IMR-90 (cell line): ENCODE measurements at regions not wholly inside any gene's neighbourhood (a gene's known extent, or its start where the extent isn't known, plus 50 kb on each side); places are given as distances from the start of the nearest gene placed in this dataset.

Source experiments
- BHLHE40 ChIP-seq: fragments of 150-350 bp; IDR thresholded peaks from 2 replicates; pipeline ENCODE4 v1.6.1; 2016; ENCODE audit warnings: mild to moderate bottlenecking, low read depth, low read length
- CEBPB ChIP-seq: IDR thresholded peaks from 2 replicates; pipeline ENCODE4 v1.6.1; 2012; ENCODE audit warnings: low read depth, low read length, improper control_type of control experiment
- RAD21 ChIP-seq: IDR thresholded peaks from 2 replicates; pipeline ENCODE4 v1.6.1; 2012; ENCODE audit warnings: low read length, improper control_type of control experiment
- TF ChIP-seq, protein P1 (sequence below): conservative IDR thresholded peaks from 2 replicates; pipeline ENCODE4 v1.5.1; 2012; ENCODE audit warnings: mild to moderate bottlenecking, low read depth, low read length, improper control_type of control experiment

GRCh38 chr1:195376190-195376589 lies 1232.0 kb downstream of the KCNT2 start:
- TF ChIP-seq, protein P1, sequence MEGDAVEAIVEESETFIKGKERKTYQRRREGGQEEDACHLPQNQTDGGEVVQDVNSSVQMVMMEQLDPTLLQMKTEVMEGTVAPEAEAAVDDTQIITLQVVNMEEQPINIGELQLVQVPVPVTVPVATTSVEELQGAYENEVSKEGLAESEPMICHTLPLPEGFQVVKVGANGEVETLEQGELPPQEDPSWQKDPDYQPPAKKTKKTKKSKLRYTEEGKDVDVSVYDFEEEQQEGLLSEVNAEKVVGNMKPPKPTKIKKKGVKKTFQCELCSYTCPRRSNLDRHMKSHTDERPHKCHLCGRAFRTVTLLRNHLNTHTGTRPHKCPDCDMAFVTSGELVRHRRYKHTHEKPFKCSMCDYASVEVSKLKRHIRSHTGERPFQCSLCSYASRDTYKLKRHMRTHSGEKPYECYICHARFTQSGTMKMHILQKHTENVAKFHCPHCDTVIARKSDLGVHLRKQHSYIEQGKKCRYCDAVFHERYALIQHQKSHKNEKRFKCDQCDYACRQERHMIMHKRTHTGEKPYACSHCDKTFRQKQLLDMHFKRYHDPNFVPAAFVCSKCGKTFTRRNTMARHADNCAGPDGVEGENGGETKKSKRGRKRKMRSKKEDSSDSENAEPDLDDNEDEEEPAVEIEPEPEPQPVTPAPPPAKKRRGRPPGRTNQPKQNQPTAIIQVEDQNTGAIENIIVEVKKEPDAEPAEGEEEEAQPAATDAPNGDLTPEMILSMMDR: no peak
- TF ChIP-seq CEBPB: no peak
- TF ChIP-seq BHLHE40: no peak
- TF ChIP-seq RAD21: no peak
